ENCODE measurements at regions not wholly inside any gene's neighbourhood (a gene's known extent, or its start where the extent isn't known, plus 50 kb on each side); places are given as distances from the start of the nearest gene placed in this dataset.

DNA sequence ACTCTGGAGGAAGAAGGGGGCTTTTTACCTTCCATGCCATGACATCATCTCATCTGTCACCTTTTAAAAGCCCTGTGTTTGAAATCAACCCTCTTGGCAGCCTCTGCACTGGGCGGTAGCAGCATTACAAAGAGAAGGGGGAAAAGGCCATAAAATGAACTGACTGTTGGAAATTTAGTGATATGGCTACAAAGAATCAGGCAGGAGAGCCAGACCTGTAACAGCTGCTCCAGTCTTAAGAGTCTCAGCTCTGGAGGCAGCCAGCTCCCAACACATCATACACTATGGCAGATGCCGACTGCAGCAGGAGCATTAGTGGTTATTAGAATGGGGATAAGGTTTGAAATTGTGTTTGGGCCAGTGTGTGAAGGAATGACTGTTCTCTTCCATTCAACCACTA lies 257.5 kb downstream of the DMAC1 start:
- no peak overlapping the region for H3K4me3 ChIP-seq (replicated peaks; ENCODE audit: low read depth, low read length)
- no peak for DNase-seq (ENCODE audit: extremely low read depth, low read depth)
- TF ChIP-seq, protein P1, sequence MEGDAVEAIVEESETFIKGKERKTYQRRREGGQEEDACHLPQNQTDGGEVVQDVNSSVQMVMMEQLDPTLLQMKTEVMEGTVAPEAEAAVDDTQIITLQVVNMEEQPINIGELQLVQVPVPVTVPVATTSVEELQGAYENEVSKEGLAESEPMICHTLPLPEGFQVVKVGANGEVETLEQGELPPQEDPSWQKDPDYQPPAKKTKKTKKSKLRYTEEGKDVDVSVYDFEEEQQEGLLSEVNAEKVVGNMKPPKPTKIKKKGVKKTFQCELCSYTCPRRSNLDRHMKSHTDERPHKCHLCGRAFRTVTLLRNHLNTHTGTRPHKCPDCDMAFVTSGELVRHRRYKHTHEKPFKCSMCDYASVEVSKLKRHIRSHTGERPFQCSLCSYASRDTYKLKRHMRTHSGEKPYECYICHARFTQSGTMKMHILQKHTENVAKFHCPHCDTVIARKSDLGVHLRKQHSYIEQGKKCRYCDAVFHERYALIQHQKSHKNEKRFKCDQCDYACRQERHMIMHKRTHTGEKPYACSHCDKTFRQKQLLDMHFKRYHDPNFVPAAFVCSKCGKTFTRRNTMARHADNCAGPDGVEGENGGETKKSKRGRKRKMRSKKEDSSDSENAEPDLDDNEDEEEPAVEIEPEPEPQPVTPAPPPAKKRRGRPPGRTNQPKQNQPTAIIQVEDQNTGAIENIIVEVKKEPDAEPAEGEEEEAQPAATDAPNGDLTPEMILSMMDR (IDR thresholded peaks at IDR 0.05; ENCODE audit: low read depth, low read length, missing control alignments): no peak

DNA sequence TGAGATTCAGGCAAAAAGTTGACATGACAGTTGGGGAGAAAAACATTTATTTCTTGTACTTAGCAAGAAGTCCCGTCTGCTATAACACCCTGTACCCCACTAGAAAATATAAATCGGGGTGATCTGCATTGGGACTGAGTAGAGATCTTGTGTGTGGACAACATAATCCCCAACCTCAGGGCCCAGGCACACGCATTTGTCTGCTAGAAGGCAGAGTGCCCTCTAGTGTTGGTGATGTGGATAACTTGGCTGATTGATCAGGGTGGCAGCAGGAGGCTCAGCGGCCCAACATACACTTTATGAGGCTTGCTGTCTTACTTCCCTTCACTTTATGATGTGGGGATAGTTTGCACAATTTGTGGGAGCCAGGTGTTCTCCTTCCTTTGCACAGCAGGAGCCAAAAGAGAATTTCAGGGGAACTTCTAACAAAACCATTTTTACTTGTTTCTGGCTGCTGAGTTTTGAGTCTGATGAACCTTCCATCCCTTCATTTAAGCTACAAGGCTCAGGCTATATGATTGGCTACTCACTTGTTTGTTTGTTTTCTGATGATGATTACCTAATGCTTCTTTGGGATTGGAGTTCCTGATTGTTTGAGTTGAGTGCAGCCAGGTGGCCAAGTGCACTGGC lies 263.2 kb downstream of the DMAC1 start:
- TF ChIP-seq, protein P1 (IDR thresholded peaks at IDR 0.05; ENCODE audit: low read depth, low read length, missing control alignments): peak; percentile 71
- no peak overlapping the region for H3K4me3 ChIP-seq (replicated peaks; ENCODE audit: low read depth, low read length)
- DNase-seq (ENCODE audit: extremely low read depth, low read depth): peak; percentile 27

DNA sequence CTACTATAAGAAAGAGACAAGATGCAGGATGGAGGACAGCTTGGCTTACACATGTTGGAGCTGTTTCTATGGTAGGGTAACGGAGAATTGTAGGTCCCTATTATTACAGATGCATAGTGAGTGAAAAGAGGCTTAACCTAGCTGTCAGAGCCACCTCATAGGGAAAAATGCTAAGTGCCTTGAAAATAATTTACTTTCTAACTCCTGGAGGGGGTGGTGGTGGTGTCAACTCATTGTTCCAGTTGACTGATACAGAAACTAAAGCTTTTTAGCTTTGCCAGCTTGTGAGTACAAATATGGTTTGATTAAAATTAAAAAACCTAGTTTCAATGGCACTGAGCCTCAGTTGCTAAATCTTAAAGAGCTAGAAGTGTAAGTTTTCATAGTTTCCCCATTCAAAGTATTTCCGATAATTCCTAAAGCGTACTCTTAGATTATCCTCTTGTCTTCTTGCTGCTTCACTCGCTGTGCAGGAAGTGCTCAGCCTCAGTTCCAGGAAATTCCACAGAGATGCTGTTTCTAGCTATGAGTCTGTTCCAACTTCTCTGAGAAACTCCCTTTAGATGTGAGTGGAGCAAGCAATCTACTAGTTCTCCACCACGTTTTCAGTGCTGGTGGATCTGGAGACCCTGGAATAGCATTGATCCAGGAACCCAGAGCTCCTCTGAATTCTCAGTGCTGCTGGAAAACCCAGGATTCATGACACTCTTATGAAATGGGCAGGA lies 265.2 kb downstream of the DMAC1 start:
- no peak overlapping the region for H3K4me3 ChIP-seq (replicated peaks; ENCODE audit: low read depth, low read length)
- TF ChIP-seq, protein P1 (IDR thresholded peaks at IDR 0.05; ENCODE audit: low read depth, low read length, missing control alignments): no peak
- DNase-seq (ENCODE audit: extremely low read depth, low read depth): no peak

DNA sequence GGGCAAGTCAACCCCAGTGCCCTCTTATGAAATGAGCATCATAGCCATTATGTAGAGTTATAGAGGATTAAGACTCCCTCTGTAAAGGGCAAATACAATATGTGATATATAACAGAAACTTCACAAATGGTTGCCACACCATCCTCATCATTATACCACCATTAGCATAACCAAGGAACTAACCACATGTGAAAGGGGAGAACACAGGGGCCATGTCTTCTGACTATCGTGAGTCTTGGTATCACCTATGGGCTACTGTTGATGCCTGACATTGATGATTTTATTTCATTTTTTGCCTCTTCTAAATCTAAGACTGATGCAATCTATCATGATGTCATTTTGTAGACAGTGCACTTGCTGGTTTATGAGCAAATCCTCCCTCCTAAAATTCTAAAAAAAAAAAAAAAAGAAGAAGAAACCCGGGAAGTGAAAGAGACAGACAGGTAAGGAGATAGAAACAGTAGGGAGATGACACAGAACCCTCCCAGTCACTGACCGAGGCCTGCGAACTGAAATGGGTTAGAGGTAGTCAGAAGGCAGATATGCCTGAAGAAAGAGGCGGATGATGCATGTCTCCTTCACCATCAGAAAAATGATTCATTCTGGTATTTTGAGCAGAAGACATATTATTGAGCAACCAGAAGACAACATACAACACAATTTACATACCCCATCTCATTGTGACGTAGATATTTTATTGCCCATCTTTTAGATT lies 266.0 kb downstream of the DMAC1 start:
- DNase-seq (ENCODE audit: extremely low read depth, low read depth): no peak
- TF ChIP-seq, protein P1 (IDR thresholded peaks at IDR 0.05; ENCODE audit: low read depth, low read length, missing control alignments): no peak
- no peak overlapping the region for H3K4me3 ChIP-seq (replicated peaks; ENCODE audit: low read depth, low read length)

DNA sequence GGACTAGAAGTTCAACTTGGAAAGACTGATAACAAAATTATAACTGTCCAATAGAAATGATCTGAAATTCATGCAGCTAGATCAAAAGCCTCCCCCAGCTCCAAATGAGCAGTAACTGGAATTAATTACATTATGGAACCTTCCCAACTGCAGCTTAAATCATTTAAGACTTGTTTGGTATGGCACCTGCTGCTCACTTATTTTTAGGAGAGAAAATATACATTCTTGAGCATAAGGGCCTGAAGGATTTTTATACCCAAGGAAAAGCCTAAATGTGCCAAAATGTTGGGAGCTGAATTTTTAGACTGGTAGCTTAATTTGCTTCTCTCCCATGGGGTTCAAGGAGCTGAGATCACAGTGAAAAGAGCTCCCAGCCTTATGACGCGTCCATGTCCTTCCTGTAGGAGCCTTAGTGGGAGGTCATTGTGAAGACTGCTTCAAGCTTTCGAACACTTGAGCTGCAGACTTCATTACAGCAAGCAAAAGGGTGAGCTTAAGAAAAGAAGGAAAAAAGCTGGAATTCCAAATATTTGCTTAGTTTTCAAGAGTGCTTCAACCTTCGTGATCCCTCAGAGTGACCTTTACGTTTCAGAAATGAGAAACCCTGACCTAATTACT lies 276.0 kb downstream of the DMAC1 start:
- TF ChIP-seq, protein P1 (IDR thresholded peaks at IDR 0.05; ENCODE audit: low read depth, low read length, missing control alignments): no peak
- no peak for DNase-seq (ENCODE audit: extremely low read depth, low read depth)
- no peak overlapping the region for H3K4me3 ChIP-seq (replicated peaks; ENCODE audit: low read depth, low read length)

DNA sequence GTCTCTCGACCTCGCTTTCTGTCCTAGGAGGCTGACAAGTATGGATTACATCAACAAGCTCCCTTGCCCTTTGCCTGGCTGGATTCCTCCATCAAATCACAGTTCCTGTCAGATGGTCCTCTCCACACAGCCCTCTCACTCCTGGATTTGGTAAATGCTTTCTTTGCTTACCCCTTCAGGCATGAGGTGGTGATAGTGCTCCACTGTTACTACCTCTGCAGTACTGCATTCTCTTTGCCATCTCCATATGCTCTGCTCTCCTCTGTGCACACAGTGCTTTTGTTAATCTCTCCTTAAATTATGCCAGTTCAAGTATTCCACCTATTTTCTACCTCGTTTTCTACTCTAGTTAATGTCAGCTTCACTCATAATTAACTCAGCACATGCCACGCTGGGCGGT lies 279.2 kb downstream of the DMAC1 start:
- no peak overlapping the region for H3K4me3 ChIP-seq (replicated peaks; ENCODE audit: low read depth, low read length)
- no peak for DNase-seq (ENCODE audit: extremely low read depth, low read depth)
- TF ChIP-seq, protein P1 (IDR thresholded peaks at IDR 0.05; ENCODE audit: low read depth, low read length, missing control alignments): no peak

Measured in HFF-Myc (cell line).